Mucosa of descending colon (tissue), 3 donors: ENCODE measurements at regions not wholly inside any gene's neighbourhood (a gene's known extent, or its start where the extent isn't known, plus 50 kb on each side); places are given as distances from the start of the nearest gene placed in this dataset.

Experiments
- ATAC-seq: fragments of 200-7000 bp; cut with Tn5 transposase; one replicate; pipeline ENCODE4 v1.9.1; 2020; ENCODE audit warnings: mild to moderate bottlenecking, moderate library complexity
- DNase-seq, 3 donors: peaks; one replicate each; pipeline ENCODE4 v3.0.0-alpha.2; 2020
- H3K36me3 ChIP-seq: fragments of 200-600 bp; one replicate; pipeline ENCODE4 v1.8.0; 2021; ENCODE audit warnings: low read depth, mild to moderate bottlenecking
- H3K4me1 ChIP-seq: fragments of 200-600 bp; one replicate; pipeline ENCODE4 v1.8.0; 2021; ENCODE audit warnings: low read depth, mild to moderate bottlenecking
- H3K4me3 ChIP-seq: fragments of 200-600 bp; one replicate; pipeline ENCODE4 v1.8.0; 2021; ENCODE audit warnings: mild to moderate bottlenecking
- H3K9me3 ChIP-seq: fragments of 200-600 bp; one replicate; pipeline ENCODE4 v1.8.0; 2021; ENCODE audit warnings: mild to moderate bottlenecking
- intact Hi-C, 2 donors: fragments of 100-400 bp; cut with DNase I in 1 of 2; cut with micrococcal nuclease in 1 of 2; formaldehyde crosslinking; loops; one replicate each; pipeline versions ENCODE4 v1.11.0 to v1.11.1; 2022; cut with DNase I, micrococcal nuclease
- TF ChIP-seq, protein P1 (sequence below): fragments of 200-600 bp; IDR thresholded peaks from one replicate; pipeline ENCODE4 v1.8.0; 2022; ENCODE audit warnings: antibody characterized with exemption, mild to moderate bottlenecking
- donor health status: DM: no; HTN: no; CAD: no; lungs with moderate emphysema.
- donor health status: DM: no; HTN: no; CAD: no.
- donor health status: DM: no; HTN: yes; CAD: no.

DNA sequence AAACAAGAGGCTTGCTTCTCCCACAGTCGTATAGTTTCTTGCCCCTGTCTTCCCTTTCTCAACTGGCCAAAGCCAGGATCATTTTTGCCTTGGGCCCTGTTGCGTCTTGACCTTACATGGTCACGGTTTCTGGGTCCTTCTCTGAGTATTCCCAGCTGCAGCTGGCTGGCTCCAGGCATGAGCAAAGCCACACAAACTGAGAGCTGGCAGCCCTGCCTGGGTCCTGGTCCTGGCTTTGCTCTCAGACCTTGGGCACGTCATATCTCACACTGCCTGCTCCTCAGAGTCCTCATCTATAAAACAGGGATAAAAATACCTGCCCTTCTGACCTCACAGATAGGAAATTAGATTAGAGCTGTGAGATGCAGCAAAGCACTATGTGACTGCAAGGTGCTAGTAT, 277.6 kb downstream of the CBLN1 start:
- TF ChIP-seq, protein P1, sequence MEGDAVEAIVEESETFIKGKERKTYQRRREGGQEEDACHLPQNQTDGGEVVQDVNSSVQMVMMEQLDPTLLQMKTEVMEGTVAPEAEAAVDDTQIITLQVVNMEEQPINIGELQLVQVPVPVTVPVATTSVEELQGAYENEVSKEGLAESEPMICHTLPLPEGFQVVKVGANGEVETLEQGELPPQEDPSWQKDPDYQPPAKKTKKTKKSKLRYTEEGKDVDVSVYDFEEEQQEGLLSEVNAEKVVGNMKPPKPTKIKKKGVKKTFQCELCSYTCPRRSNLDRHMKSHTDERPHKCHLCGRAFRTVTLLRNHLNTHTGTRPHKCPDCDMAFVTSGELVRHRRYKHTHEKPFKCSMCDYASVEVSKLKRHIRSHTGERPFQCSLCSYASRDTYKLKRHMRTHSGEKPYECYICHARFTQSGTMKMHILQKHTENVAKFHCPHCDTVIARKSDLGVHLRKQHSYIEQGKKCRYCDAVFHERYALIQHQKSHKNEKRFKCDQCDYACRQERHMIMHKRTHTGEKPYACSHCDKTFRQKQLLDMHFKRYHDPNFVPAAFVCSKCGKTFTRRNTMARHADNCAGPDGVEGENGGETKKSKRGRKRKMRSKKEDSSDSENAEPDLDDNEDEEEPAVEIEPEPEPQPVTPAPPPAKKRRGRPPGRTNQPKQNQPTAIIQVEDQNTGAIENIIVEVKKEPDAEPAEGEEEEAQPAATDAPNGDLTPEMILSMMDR, result no peak
- DNase-seq, result no peak
- ATAC-seq, result no peak
- intact Hi-C loops, result no loop called here
- no peak overlapping the region for H3K4me3 ChIP-seq
- no peaks in the 10 kb centered on the region for H3K36me3 ChIP-seq
- no peaks in the 10 kb centered on the region for H3K9me3 ChIP-seq
- no peaks in the 10 kb centered on the region for H3K4me1 ChIP-seq

GRCh38 chr16:49003022-49003421, 278.6 kb downstream of the CBLN1 start:
- H3K9me3 ChIP-seq, result no peaks in the 10 kb centered on the region
- H3K36me3 ChIP-seq, result no peaks in the 10 kb centered on the region
- ATAC-seq (no peak), DNase-seq (no peak)
- TF ChIP-seq, protein P1, result no peak
- intact Hi-C loops, result no loop called here
- no peaks in the 10 kb centered on the region for H3K4me1 ChIP-seq
- H3K4me3 ChIP-seq, result no peak overlapping the region

GRCh38 chr16:49000594-49000993, 281.0 kb downstream of the CBLN1 start:
- ATAC-seq, result no peak
- intact Hi-C loops, result no loop called here

DNA sequence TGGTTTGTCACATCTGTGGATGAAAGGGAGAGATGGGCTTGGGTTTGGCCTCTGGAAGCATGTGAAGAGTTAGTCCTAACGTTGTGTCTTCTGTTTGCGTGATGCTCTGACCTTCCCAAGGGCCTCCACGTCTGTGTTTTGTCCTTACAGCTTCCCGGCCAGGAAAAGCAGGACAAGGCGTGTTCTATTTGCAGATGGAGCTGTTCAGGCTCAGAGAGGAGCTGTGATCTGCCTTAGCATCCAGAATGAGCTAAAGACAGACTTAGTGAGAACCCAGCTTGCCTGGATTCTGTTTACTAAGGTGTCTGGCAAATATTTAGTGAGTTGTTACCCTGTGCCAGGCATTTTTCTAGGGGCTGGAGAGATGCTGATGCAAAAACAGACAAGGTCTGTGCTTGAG, 282.1 kb downstream of the CBLN1 start:
- TF ChIP-seq, protein P1, result no peak
- Histone ChIP-seq H3K4me3 (no peak overlapping the region), H3K4me1 (no peaks in the 10 kb centered on the region), H3K9me3 (no peaks in the 10 kb centered on the region), H3K36me3 (no peaks in the 10 kb centered on the region)
- DNase-seq (no peak), ATAC-seq (no peak)
- intact Hi-C loops, result no loop called here

More at GRCh38 chr16:49000594-49000993, 281.0 kb downstream of the CBLN1 start:
- H3K4me3 ChIP-seq, result no peak overlapping the region
- H3K36me3 ChIP-seq, result no peaks in the 10 kb centered on the region
- TF ChIP-seq, protein P1, result peak; percentile 31
- peak in 1 of 3 donors; percentile 10 for DNase-seq
- no peaks in the 10 kb centered on the region for H3K9me3 ChIP-seq
- no peaks in the 10 kb centered on the region for H3K4me1 ChIP-seq

- intact Hi-C loops, result no loop called here
- ATAC-seq (no peak), DNase-seq (no peak)
- Histone ChIP-seq H3K4me1 (no peaks in the 10 kb centered on the region), H3K4me3 (no peak overlapping the region), H3K36me3 (no peaks in the 10 kb centered on the region), H3K9me3 (no peaks in the 10 kb centered on the region)
- TF ChIP-seq, protein P1, result no peak
Measured at GRCh38 chr16:48999044-48999443, 282.6 kb downstream of the CBLN1 start.

DNA sequence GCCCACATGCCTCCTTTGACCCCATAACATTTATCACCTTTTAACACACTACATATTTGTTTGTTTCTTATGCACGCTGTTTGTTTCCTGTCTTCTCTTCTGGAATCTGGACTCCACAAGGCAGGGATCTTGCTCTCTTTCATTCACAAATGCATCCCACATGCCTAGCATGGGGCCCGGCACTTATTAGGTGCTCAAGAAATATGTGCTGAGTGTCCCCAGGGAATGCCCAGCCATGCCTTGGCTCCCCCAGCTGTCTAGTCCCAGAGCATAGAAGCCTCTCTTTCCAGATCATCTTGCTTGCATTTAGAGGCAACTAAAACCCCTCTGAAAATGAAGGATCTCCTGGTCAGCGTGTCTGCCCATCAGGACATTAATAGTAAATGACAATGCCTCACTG, 283.7 kb downstream of the CBLN1 start:
- intact Hi-C loops, result no loop called here
- TF ChIP-seq, protein P1, result no peak

More for the DNA sequence above, 283.7 kb downstream of the CBLN1 start:
- ATAC-seq (no peak), DNase-seq (no peak)
- Histone ChIP-seq H3K4me3 (no peak overlapping the region), H3K4me1 (no peaks in the 10 kb centered on the region), H3K9me3 (no peaks in the 10 kb centered on the region), H3K36me3 (no peaks in the 10 kb centered on the region)
